ENCODE measurements at regions not wholly inside any gene's neighbourhood (a gene's known extent, or its start where the extent isn't known, plus 50 kb on each side); places are given as distances from the start of the nearest gene placed in this dataset.

DNA sequence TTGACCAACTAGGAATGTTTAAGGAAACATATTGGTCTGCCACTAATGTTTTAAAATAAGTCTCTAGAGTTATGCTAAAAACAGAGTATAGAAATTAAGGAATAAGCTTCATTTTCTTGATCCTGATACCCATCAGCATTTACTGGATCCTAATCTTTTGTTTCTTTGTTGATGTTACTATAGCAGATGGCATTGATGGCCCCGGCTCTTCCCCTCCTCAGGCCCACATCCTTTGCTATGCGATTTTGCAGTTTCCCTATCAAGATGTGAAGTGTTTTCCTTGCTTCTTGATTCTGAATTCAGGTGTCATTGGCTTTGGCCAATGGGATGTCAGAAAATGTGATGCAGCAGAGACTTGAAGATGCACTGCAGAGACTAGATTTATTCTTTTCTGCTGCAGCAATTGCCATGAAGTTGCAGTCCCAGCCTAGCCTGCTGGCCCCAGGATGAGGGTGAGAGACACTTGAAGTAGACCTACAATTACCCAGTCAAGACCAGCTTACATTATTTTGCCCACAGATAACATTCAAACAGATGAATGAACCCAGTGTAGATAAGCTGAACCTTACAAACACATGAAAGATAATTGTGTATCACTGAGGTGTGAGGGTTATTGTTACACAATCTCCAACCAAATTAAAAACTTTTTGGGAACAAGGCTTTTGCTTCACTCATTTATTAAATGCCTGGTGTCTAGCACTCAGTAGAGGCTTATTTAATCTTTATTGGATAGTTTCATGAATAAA is 115.2 kb upstream of the ITGA4 start:
- DNase-seq (ENCODE audit: low read depth): no peak

DNA sequence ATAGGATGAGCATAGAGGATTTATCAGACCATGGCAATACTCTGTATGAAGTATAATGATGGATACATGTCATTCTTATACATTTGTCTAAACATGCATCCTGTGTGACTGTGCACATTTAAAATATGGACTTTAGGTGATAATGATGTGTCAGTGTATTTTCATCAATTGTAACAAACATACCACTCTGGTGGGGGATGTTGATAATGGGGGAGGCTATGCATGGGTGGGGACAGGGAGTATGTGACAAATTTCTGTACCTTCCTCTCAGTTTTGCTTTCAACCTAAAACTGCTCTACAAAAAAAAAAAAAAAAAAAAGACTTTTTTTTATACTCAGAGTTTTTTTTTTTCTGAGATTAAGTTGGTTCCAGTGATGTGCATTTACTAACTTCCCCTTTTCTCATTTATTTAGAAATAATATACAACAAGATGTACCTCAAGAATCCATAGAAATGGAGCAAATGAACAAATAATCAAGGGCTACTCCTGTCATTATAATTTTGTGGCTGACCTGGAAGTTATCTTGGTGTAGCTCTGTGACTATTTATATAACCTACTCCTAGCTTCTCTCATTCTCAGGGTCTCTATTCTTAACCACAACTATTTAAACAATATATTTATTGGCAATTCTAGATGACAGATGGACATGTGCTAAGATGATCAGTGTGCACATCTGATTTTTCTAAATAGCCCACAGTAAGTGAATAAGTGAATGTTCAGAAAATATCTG is 108.9 kb upstream of the ITGA4 start:
- DNase-seq (ENCODE audit: low read depth): no peak

DNA sequence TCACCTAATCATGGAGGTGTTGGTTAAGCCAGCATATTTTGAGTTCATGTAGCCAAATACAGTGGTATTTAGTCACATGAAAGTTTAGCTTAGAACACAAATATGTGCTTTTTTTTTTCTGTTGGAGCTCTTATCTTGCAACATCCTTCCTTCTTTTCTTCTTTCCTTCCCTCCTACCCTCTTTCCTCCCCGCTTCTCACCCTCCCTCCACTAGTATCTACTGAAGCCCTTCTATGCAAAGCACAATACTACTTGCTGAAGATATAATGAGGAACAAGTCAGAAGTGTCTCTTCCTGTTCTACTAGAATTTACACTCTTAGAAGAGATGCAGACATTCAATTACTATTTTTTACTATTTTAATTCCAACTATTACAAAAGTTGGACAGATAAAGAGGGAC is 105.0 kb upstream of the ITGA4 start:
- DNase-seq (ENCODE audit: low read depth): no peak

DNA sequence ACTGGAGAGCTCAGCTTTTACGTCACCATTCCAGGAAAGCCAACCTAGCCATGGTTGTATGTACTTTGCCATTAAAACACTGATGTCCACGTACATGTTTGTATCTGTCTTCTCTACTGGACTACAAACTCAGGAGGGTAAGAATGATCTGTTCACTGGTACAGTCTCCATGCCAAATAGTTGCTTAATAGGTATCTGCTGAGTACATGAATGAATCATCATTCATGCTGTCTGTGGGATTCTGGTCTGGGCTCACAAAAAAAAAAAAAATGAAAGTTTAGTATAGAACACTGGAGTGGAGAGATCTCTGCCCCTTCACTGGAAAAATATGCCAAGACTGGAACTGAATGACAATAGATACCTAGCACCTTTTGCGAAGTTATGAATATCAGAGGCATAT is 102.6 kb upstream of the ITGA4 start:
- no peak for DNase-seq (ENCODE audit: low read depth)

DNA sequence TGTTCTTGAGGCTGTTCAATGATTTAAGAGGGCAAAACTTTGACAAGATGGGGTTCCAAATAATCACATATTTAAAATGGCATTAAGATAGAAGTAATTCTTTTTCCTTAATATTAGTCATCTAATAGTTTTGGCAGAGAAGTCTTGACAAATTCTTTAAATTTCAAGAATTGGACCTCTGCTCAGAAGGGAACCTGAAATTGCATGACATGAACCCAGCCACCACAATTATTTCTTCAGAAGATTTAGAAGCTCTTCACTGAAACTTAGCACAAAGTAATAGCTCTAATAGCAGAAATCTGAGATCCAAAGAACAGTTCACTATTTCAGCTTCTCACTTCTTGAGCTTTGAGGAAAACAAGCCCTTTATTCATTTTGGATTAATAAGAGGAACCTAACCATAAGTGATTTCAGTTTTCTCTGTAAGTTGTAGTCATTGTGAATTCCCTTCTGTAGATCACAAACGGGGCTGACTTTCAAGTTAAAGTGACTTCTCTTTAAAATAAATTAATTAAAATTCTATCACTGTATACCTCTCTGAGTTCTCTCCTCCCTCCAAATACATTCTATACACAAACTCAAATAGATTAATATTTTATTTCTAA is 100.6 kb upstream of the ITGA4 start:
- DNase-seq (ENCODE audit: low read depth): no peak

DNA sequence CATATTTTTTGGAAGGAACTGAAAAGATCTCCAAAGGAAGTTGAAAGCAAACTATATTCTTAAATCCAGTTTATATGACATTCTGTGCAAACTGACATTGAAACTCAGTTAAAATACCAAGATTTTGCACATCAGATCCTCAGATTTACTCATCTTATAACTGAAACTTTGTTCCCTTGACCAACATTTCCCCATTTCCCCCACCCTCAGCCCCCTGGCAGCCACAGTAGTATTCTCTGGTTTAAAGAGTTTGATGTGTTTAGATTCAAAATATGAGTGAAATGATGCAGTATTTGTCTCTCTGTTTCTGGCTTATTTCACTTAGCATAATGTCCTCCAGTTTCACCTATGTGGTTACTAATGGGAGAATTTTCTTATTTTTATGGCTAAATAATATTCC is 99.2 kb upstream of the ITGA4 start:
- no peak for DNase-seq (ENCODE audit: low read depth)

DNA sequence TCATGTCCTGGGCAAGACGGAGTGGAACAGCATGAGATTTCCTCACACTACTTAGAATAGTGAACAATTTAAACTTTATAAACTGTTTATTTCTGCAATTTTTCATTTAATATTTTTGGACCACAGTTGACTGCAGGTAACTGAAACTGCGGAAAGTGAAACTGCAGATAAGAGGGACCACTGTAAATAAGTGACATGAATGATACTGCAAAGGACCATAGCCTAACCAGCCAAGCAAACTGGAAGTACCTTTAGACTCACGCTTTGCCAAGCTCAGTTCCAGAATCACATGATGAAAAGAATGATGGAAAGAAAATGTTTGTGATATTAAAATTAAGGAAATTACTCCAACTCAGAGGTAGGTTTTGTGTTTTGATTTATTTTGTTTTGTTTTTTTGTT is 94.6 kb upstream of the ITGA4 start:
- no peak for DNase-seq (ENCODE audit: low read depth)

DNA sequence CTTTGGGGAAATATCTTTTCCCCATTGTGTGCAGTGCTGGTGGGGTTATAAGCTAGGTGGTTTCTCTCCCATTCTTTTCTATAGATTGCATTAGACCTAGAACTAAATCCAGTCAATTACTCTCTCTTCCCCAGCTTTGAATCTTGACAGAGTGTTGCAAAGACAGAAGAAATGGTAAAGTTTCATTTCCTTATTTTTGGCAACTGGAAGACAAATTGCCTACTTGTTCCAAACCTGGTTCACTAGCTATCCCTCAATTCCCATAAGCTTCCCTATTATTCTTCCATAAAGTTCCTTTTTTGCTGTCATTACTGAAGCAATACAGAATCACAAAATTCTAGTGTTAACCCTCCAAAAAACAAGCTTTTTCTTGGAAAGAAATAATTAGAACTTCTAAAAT is 94.0 kb upstream of the ITGA4 start:
- no peak for DNase-seq (ENCODE audit: low read depth)

DNA sequence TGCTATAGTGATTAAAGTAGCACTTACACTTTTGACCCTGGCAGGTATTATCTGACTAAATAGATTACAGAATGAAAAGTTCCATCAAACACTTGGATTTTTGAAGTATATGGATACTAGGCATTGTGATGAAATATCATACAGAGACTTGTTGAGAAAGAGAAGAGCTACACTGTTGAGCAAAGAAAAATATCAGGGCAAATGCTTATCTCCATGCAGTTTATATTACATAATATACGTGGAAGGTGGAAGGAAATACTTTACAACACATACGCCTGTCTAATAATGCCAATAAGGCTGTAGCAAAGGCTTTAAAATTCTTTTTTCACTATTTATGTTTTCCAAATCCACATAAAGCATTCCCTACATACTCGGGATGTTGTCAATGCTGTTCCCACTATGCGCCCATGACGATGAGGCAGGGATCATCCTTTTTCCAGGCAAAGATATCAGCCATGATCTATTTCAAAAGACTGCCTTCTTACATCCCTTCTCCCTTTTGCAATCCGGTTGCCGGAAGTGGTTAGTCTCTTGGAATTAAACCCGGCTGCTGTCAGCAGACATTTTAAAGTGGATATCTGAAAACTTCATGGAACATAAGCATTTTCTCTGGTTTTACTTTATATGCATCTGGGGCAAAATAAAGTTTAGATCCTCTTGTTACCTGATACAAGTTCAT is 92.6 kb upstream of the ITGA4 start:
- no peak for DNase-seq (ENCODE audit: low read depth)

DNA sequence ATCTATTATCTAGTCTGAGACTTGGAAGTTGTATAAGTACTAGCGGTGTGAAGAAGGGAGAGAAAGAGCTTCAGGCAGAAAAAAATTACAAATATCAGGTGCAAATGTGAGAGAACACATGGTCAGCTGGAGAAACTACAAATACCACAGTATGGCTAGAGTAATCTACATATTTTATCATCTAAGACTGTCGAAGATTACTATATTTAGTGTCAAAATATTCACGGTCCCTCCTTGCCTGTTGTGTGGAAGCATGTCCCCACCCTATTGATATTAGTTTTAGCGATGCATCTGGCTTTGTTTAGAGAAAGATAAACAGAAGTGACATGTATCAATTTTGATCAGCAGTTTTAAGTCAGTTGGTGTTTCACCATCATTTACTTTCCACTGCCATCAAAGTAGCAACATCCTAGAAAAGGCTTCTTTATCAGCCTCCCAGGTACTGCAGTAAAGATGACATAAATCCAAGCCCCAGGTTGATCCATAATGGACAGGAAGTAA is 90.5 kb upstream of the ITGA4 start:
- no peak for DNase-seq (ENCODE audit: low read depth)

DNA sequence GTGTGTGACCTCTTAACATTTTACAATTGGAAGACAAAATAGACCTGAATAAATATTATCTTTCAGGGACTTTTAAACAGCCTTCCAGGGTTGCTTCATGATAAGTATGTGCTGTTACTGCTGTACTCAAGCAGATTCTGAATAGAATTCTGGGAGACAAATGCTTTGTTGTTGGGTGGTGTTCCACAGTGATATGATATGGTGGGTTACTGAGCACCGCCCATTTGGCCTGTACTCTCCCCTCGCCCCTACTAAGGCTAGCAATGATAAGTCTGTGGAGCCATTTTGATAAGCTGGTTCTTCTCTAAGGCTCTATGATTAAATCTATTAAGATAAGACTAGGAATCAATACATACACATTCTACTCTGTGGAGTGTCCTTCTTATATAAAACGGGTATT is 89.8 kb upstream of the ITGA4 start:
- no peak for DNase-seq (ENCODE audit: low read depth)

DNA sequence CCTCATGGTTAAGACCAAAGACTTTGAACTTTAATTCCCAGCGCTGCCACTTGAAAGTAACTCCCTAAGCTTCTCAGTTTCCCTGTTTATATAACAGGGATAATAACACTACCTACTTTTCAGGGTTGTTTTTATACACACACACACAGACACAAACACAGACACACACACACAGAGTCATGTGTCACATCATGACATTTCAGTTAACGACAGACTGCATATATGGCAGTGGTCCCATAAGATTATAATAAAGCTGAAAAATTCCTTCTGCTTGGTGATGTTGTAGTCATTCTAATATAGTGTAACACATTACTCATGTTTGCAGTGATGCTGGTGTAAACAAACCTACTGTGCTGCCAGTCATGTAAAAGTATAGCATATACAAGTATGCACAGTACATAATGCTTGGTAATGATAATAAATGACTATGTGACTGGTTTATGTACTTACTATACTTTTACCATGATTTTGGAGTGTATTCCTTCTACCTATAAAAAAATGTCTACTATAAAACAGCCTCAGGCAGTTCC is 89.2 kb upstream of the ITGA4 start:
- no peak for DNase-seq (ENCODE audit: low read depth)

DNA sequence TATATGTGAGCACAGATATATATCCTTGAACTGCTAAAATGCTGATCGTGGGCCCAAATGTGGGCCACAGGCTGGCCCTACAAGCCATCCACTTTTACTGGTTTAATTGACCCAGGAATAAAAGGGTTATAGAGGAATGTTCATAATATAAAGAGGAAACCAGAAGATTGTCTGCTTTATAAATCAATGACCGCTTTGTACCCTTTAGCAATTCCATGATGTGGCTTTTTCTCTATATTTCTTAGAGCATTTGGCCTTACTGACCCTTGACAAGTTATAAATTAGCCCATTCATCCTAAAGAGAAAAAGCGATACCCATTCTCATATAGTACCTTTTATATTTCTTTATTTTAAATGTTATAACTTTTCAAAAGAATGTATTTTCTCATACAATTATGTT is 87.1 kb upstream of the ITGA4 start:
- no peak for DNase-seq (ENCODE audit: low read depth)

DNA sequence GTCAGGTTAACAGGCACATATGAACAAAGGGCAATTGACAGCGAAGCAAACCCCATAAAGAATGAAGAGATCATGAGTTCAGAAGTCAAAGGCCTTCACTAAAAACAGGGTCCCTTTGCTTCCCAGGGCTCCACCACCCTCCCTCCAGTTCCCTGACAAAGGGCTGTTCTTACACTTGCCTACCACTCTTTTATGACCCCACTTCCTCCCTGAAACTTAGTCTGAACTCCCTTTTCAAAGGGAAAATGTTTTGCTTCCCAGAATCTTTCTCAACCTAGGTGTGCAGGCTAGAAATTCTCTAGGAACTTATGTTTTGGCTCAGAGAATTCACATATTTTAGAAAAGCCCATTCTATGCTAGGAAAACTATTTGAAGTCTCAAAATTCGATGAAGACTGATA is 86.0 kb upstream of the ITGA4 start:
- no peak for DNase-seq (ENCODE audit: low read depth)

DNA sequence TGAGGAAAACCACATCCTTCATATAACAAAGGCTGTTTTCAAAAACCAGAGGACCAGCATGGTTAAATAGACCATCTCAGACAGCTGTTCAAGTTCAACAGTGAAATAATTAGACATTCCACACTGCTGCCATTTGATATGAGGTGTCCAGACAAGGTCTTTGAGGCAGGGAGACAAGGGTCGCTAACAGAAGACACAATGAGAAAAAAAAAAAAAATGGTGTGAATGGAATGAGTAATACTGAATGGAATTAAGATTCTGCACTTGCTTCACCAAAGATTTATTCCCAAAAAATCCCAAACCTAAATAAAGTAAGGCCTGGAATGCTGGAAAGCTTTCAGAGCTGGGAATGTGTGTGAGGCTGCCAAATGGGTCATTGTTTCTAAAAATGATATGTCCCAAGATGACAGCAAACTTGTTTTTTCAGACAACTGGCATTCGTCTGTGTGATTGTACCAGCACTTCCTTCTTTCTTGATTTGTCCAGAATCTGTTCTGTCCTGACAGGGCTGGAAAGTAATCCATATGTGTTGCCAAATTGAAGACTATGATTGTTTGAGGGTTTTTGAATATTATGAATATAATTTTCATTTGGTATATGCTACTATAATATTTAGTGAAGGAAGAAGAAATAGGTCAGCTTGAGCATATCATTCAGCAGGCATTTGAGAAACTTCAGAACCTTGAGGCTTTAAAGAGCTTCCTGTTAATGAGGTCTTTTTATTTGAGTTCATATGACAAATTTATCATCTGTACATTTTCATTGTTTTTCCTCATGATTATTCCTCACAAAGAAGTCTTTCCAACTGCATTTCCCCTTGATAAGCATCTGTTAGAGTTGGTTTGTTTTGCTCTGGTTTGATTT is 85.2 kb upstream of the ITGA4 start:
- no peak for DNase-seq (ENCODE audit: low read depth)

DNA sequence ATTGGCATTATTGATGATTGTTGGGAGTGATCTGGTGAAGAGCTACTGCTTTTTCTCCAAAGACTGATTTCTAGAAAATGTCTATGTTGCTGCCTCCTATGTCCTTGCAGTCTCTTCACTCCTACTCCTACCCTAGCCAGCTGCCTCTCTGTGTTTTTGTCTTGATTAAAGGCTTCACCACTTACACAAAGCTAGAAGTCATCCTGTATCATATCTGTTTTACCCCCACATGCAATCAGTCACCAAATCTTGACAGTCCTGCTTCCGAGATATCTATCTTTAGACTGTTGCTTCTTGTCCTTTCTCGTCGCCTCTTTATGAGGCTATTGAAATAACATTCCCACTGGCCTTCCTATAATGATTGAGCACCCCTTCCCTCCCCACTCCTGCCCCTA is 84.5 kb upstream of the ITGA4 start:
- no peak for DNase-seq (ENCODE audit: low read depth)

DNA sequence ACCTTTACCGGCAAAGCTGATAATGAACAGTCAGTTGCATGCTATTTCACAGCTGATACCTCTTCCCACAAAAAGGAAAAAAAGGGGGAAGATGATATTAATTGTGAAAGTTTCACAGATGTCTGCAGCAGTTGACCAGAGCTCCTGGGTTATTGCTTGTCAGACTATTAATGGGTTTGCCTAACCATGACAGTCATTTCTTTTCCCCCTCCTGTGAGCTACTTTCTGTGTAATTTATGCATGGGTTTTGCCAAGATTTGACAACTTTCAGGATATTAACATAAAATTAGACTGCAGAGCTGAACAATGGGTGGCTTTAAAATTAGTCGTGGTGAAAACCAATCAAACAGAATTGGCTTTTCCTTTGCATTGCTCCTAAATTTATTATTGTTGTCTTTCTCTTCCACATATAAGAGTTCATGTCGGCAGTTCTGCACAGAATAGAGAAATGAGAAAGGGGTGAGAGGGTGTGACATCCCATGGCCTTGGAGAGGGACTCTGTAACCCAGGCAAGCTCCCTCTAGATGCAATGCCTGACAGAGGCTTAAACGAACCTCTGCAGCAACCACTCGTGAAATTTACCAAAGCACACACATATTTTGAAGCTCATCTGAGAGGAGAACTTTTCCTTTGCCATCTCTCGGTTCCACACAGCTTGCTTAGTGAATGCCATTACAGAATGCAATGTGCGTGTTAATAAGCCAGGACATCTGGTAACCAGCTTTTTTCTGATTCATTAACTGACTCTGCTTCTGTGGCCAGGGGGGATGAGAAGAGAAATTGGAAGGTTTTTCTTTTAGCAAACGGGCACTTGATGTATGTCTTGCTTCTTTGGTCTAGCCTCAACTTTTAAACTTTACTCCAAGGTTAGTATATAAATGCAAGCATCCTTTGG is 82.2 kb upstream of the ITGA4 start:
- DNase-seq (ENCODE audit: low read depth): no peak

DNA sequence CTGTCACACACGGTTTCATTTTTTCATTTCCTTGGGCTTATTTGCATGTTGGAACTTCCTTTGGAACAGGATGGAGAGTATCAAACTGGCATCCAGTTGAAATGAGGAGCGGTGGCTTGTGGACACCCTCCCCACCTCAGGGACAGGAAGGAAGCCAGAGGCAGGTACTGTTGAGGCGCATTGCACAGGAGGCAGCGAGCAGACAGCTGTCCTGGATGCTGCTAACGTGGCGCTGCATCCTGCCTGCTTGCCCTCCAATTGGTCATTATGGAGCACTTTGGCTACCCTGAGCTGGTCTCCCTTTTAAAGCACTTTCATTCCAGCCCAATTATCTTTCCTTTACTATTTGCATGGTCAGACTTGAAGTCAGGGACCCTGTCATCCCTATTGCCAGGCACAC is 80.7 kb upstream of the ITGA4 start:
- DNase-seq (ENCODE audit: low read depth): no peak

DNA sequence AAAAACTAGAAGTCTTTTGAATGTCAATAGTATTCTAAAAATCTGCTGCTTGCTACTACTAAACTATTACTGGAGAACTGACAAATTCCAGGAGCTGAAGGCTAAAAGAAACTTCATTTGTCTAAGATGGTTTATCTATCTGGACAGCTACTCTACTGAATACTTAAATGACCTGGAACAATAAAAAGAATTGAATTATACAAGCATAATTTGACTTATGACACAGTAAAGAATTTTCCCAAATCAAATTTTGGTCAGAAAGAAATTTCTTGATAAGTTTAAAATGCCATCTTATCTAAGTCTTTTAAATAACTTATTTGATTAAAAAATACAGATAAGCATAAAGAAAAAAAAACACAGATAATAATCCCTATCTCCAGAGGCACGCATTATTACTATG is 80.2 kb upstream of the ITGA4 start:
- no peak for DNase-seq (ENCODE audit: low read depth)

DNA sequence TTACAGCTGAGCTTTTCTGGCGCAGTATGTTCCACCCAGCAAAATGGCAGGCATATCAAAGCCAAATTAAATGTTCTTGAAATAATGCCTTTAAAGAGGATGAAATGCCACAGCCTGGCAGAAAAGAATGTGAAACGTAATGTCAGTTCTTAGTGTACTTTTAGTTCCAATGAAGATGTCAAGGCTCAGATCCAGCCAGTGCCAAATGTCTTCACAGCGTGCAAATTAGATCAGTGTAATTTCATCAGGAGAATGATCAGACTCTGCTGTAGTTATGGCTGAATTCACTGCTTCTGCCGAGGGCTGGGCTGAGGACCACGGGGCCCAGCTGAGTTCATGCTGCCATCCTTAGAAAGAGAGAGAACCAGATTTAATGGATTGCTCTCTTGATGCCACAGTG is 78.7 kb upstream of the ITGA4 start:
- no peak for DNase-seq (ENCODE audit: low read depth)

DNA sequence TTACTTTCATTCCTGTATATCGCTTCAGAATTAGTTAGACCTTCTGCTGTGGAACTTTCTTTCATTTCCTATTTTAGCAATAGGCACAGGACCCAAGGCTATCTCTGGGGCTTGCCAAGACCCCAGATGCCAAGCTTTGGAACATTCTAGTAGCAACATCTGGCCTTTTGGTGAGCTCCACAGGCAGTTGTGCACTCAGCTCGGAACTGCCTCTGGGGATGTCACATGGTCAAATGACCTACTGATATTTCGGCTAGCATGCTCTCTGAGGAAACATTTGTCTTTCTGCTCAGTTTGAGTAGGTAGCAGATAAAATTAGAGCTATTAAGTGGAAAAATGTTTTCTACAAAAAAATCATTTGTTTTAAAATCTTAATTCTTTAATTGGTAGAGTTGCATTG is 76.6 kb upstream of the ITGA4 start:
- no peak for DNase-seq (ENCODE audit: low read depth)

Data from activated T-cell treated with anti-CD3 and anti-CD28 coated beads for 24 hours (primary cell).